Stimulated activated CD4-positive, alpha-beta T cell treated with anti-CD3 and anti-CD28 coated beads, Interleukin-2, amount 100 ng/mL, for 48 hours (primary cell): ENCODE measurements at regions not wholly inside any gene's neighbourhood (a gene's known extent, or its start where the extent isn't known, plus 50 kb on each side); places are given as distances from the start of the nearest gene placed in this dataset.
"Not testable (repeated sequence)": the region's sequence is repeated elsewhere in the genome, so short reads cannot be mapped to it uniquely, and the experiment has no call there.

Source experiments
- DNase-seq, 2 donors: peaks; one replicate each; pipeline ENCODE4 v3.0.0-alpha.2; 2020

DNA sequence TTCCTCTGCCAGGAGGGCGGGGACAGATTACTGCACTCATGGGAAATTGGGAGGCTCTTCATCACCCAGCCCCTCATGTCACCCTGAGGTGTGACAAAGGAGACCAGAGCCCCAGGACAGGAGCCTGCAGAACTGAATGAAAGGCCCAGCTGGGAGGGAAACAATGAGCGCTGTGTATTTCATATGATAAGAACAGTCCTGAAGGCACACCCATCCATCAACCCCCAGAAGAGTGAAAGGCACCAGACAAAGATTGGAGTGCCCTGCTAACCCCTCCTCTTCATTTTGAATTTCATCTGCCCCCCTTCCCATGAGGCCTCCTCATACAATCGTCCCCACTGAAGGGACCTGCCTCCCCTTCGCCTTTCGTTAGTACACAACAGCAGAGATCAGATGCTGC, 160.0 kb upstream of the PRICKLE2 start:
- no peak for DNase-seq

GRCh38 chr3:64384561-64384960, 159.3 kb upstream of the PRICKLE2 start:
- no peak for DNase-seq

DNA sequence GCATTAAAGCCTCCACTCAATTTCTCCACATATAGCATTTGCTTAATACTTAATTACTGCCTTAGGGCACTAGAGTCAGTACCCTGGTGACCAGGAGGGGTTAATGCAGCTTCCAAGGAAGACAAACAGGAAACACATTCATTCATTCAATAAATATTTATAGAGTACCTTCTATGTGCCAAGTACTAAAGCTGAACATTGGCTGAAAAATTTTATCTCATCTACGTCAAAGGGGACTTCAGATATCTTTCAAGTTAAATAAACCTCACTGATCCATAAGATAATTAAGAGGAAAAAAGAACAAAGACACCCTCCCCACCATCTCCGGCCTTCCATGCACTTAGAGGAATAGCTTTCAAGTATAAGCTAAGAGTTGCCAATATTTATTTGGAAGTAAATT, 156.9 kb upstream of the PRICKLE2 start:
- DNase-seq = no peak

DNA sequence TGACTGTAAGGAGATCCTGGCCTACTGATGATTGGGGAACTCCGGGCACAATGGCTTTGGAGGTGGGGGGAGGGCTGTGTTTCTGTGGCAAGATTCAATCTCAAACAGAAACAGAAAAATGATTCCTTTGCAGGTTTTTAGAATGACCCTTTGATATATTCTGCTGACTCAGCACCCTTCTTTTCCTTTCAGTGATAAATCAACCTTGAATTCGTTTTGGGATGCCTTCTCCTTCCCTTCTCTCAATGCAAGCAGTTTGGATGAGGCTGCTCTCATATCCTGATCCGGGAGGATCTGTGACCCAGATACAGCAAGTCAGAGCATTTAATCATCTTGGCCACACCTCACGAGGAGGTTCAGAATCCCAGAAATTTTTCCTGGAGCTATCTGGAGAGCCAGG, 156.1 kb upstream of the PRICKLE2 start:
- no peak for DNase-seq

DNA sequence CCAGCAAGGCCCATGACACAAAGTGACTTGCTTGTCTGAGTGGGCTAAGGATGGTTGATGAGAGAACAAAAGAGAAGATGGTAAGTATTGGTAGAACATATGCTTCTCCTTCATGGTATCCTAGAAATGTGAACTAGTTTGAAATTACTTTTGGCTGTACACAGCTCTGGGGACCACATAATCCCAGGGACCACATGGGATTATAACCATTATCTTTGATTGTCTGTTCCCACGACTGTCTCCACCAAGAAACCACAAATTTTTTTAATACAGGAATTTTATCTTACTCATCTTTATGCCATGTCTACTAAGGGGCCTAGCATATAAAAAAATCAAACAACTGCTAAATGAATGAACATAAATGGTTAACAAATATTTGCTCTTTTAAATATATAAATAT, 155.3 kb upstream of the PRICKLE2 start:
- DNase-seq = no peak

- no peak for DNase-seq
Observed at GRCh38 chr3:64379221-64379620, 154.0 kb upstream of the PRICKLE2 start.

DNA sequence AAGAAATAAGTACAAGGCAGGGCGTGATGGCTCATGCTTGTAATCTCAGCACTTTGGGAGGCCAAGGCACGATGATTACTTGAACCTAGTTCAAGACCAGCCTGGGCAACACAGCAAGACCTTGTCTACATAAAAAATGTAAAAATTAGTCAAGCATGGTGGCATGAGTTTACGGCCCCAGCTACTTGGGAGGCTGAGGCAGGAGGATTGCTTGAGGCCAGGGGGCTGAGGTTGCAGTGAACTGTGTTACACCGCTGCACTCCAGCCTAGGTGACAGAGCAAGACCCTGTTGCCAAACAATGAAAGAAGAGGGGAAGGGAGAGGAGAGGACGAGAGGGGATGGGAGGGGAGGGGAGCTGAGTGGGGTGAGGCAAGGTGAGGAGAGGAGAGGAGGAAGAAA, 152.7 kb upstream of the PRICKLE2 start:
- no peak for DNase-seq

- DNase-seq = no peak
Observed at GRCh38 chr3:64375737-64376136, 150.5 kb upstream of the PRICKLE2 start.

DNA sequence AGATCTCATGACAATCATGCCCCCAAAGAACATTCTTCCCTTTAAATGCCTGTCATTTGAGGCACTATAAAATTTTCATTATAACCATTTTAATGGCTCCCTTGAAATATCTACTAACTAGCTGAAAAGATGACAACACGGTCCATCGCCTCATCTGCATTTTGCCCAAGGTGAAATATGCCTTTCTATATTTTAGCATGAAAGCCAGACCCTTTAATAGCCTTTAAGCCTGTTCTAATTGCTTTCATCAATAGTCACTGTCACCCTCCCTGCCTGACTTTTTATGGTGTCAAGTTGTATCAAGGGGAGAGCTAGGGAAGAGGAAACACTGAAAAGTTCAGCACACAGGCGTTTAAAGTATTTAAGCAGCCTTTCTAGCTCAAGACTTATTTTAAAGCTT, 144.1 kb upstream of the PRICKLE2 start:
- DNase-seq = no peak

GRCh38 chr3:64368257-64369020, 143.2 kb upstream of the PRICKLE2 start:
- DNase-seq = no peak

- no peak for DNase-seq
Observed at GRCh38 chr3:64365877-64366276, 140.6 kb upstream of the PRICKLE2 start.

DNA sequence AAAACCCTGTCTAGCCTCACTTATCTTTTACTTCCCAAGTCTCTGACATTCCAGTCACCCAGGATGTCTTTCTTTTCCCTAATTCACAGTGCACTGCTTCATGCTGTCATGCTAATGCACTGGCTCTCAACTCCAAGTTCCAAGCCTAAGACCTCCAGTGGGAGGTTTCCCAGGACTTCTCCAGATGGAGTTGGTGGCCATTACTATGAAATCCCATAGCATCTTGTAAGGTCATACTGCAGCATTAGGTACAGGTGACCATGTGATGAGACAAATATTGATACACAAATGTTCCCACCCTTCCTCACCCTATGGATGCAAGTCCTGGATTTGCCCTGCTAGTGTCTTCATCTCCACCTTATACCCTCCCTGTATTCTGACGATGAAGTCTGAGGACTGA, 138.6 kb upstream of the PRICKLE2 start:
- no peak for DNase-seq

- DNase-seq = no peak
Observed at GRCh38 chr3:64361962-64362735, 136.9 kb upstream of the PRICKLE2 start.

GRCh38 chr3:64361036-64361435, 135.8 kb upstream of the PRICKLE2 start:
- not testable (repeated sequence) for DNase-seq

GRCh38 chr3:64360280-64360679, 135.0 kb upstream of the PRICKLE2 start:
- no peak for DNase-seq

DNA sequence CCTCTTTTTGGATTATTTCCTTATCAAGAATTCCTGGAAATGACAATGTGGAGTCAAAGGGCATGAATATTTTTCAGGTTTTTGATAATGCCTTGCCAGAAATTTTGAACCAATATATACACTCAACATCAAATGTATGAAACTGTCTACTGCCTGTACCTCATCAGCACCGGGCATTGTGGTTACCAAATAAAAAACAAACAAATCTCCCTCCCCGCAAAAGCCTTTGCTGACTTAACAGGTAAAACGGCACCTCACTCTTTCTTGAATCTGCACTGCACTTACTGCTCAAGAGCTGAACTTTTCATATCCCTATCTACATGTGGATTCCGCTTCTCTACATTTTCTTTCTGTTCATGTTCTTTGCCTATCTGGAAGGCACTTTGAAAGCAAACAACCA, 134.5 kb upstream of the PRICKLE2 start:
- DNase-seq = no peak

DNA sequence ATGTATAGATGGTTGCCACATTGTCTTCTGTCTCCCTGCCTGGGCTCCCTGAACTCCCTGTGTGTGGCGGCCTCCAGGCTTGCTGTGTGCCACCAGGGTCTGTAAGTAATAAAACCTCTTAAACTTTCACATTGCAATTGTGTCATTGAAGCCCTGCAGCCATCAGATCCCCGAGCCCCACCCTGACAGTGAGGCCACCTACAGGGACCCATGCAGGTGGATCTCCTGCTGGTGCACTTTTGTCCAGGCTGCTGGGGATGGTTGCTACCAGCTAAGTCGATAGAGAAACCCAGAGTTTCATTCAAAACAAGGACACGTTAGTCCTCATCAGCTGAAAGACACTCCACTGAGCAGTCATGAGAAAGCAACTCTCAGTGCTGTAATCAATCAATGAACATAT, 133.6 kb upstream of the PRICKLE2 start:
- no peak for DNase-seq

GRCh38 chr3:64358176-64358575, 132.9 kb upstream of the PRICKLE2 start:
- DNase-seq = no peak

- no peak for DNase-seq
Observed at GRCh38 chr3:64357481-64357880, 132.2 kb upstream of the PRICKLE2 start.

DNA sequence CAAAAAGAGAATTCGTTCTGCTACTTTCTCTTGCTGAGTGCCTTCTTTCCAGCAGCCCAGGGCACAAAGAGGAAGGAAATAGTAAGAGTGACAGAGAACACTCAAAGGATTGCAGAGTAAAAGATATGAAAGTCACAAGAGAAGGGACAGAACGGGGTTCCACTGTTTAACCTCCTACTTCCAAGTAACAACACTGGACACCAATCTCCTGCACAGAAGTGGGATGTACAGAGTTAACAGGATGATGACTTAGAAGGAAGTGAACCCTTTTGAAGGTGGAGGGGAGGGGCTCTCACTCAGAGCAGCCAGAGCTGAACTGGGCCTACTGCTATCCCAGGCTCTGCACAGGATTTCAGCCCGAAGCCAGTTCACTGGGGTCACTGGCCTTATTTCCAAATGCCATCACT, 130.1 kb upstream of the PRICKLE2 start:
- DNase-seq = no peak

DNA sequence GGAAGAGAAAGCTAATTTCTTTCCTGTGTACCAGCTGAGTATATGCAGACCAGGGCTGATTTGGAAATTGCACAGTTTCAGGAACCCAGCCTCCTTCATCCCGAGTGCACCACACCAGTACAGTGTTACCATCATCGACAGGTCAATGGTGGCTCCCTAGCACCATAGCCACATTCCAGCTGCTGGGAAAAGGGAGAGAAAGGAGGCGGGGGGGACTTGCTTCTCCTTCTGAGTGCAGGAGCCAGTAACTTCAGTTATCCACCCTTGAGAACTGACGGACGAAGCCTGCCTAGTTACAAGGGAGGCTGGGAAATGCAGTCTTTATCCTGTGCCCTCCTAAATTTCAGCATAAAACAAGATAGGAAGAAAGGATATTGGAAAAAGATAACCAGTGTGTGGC, 129.7 kb upstream of the PRICKLE2 start:
- no peak for DNase-seq

DNA sequence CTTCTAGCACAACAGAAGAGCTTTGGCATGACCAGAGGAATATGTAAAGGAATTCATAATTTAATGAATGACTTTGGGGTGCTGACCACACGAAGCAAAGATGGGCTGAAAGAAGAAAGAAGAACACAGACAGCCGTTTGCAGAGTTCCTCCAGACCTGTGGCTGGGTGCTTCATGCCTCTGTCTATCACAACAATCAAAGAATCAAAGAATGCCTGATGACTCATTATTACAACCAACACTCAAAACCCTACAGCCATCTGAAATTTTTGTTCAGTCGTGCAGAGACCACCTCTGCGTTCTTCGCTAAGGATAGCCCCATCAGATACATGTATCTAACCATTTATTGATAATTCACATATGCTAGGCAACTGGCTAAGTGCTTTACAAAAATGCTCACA, 129.0 kb upstream of the PRICKLE2 start:
- DNase-seq = no peak

GRCh38 chr3:64353226-64353625, 128.0 kb upstream of the PRICKLE2 start:
- no peak for DNase-seq

DNA sequence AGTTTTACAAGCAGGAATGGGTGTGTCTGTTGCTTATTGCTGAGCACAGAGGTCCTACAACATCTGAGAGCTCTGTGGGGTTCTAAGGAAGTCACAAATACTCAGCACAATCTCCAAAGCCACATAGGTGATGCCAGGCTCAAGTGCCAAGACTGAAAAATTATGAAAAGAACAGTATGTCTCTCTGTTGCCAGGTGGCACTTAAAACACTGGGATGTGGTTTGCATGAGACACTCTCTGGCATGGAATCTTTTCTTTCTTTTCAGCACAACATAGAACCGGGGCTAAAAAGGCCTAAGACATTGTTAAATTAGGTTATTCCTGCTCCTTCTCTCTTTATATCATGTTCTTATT, 127.3 kb upstream of the PRICKLE2 start:
- DNase-seq = no peak
